ENCODE measurements at regions not wholly inside any gene's neighbourhood (a gene's known extent, or its start where the extent isn't known, plus 50 kb on each side); places are given as distances from the start of the nearest gene placed in this dataset.
"Not testable (repeated sequence)": the region's sequence is repeated elsewhere in the genome, so short reads cannot be mapped to it uniquely, and the experiment has no call there.

DNA sequence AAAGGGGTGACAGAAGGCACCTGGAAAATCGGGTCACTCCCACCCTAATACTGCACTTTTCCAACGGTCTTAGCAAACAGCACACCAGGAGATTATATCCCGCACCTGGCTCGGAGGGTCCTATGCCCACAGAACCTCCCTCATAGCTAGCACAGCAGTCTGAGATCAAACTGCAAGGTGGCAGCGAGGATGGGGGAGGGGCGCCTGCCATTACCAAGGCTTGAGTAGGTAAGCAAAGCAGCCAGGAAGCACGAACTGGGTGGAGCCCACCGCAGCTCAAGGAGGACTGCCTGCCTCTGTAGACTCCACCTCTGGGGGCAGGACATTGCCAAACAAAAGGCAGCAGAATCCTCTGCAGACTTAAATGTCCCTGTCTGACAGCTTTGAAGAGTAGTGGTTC, 101.8 kb downstream of the TBX20 start:
- H3K14ac ChIP-seq (ENCODE audit: insufficient read depth, low read length); H3K27me3 ChIP-seq (ENCODE audit: insufficient read depth, low read length); H3K4me1 ChIP-seq (ENCODE audit: insufficient read depth, low read length); H3K79me2 ChIP-seq (ENCODE audit: insufficient read depth, low read length); H3K4me3 Mint-ChIP-seq; H2BK5ac ChIP-seq (ENCODE audit: insufficient read length, low read length); H3K23ac ChIP-seq (ENCODE audit: insufficient read length, low read depth, low read length); H3K9me3 ChIP-seq (ENCODE audit: control insufficient read depth, low read depth, low read length); H2BK20ac ChIP-seq (ENCODE audit: low read depth, low read length, poor library complexity, severe bottlenecking); H3K18ac ChIP-seq (ENCODE audit: insufficient read length, low read depth, low read length); H3K9ac ChIP-seq (ENCODE audit: extremely low read depth, insufficient read length, low read length); DNase-seq; H3K56ac ChIP-seq (ENCODE audit: insufficient read length, low read depth, low read length); H3K23me2 ChIP-seq (ENCODE audit: insufficient read length, low read depth, low read length, poor library complexity, severe bottlenecking); H2AK5ac ChIP-seq (ENCODE audit: insufficient read length, low read length); H3K4me2 ChIP-seq (ENCODE audit: insufficient read depth, insufficient read length, low read length); H3K79me1 ChIP-seq (ENCODE audit: insufficient read depth, low read depth, low read length, poor library complexity, severe bottlenecking); H2BK15ac ChIP-seq (ENCODE audit: low read depth, low read length); H3K27ac ChIP-seq (ENCODE audit: insufficient read length, low read depth, low read length); H3K27ac Mint-ChIP-seq; H4K91ac ChIP-seq (ENCODE audit: insufficient read length, low read depth, low read length); H2BK12ac ChIP-seq (ENCODE audit: insufficient read length, low read depth, low read length); H3T11ph ChIP-seq (ENCODE audit: low read length); H2BK120ac ChIP-seq (ENCODE audit: low read depth, low read length, poor library complexity, severe bottlenecking); H2AFZ ChIP-seq (ENCODE audit: low read length); H4K20me1 ChIP-seq (ENCODE audit: control insufficient read depth, insufficient read depth, insufficient read length); H4K8ac ChIP-seq (replicated peaks; ENCODE audit: insufficient read length, low read depth, low read length); H3K27me3 Mint-ChIP-seq (ENCODE audit: low read depth); H3K4ac ChIP-seq (ENCODE audit: low read depth, low read length); H3K4me1 Mint-ChIP-seq; H4K5ac ChIP-seq (ENCODE audit: insufficient read length, low read depth, low read length): not testable (repeated sequence)
- H3K9me3 Mint-ChIP-seq = peaks cover 28 to 30% of the 10 kb centered on the region in 2 experiments
- no CpG with 5 or more reads among the region's 8 CpGs for WGBS (ENCODE audit: extremely low coverage, insufficient read length, low lambda C conversion rate)
- peaks cover 9 to 19% (median 9%) of the 10 kb centered on the region in 3 experiments for H3K36me3 Mint-ChIP-seq (ENCODE audit: insufficient read depth in 1 of 3, low read depth in 3 of 3)

GRCh38 chr7:35148030-35148429, 105.9 kb downstream of the TBX20 start:
- H3K4me1 ChIP-seq (ENCODE audit: insufficient read depth, low read length); H3K27me3 Mint-ChIP-seq (ENCODE audit: low read depth); H3K27ac Mint-ChIP-seq; H3K79me2 ChIP-seq (ENCODE audit: insufficient read depth, low read length); H2AK5ac ChIP-seq (ENCODE audit: insufficient read length, low read length); H3K56ac ChIP-seq (ENCODE audit: insufficient read length, low read depth, low read length); H3T11ph ChIP-seq (ENCODE audit: low read length); H3K79me1 ChIP-seq (ENCODE audit: insufficient read depth, low read depth, low read length, poor library complexity, severe bottlenecking); H3K9me3 ChIP-seq (ENCODE audit: control insufficient read depth, low read depth, low read length); H3K27me3 ChIP-seq (ENCODE audit: insufficient read depth, low read length); H3K23me2 ChIP-seq (ENCODE audit: insufficient read length, low read depth, low read length, poor library complexity, severe bottlenecking); H4K91ac ChIP-seq (ENCODE audit: insufficient read length, low read depth, low read length); H3K4me2 ChIP-seq (ENCODE audit: insufficient read depth, insufficient read length, low read length); H2BK12ac ChIP-seq (ENCODE audit: insufficient read length, low read depth, low read length); H2BK15ac ChIP-seq (ENCODE audit: low read depth, low read length); H3K9ac ChIP-seq (ENCODE audit: extremely low read depth, insufficient read length, low read length); H3K23ac ChIP-seq (ENCODE audit: insufficient read length, low read depth, low read length); H3K4me1 Mint-ChIP-seq; H2BK20ac ChIP-seq (ENCODE audit: low read depth, low read length, poor library complexity, severe bottlenecking); H4K20me1 ChIP-seq (ENCODE audit: control insufficient read depth, insufficient read depth, insufficient read length); H3K4ac ChIP-seq (ENCODE audit: low read depth, low read length); H3K4me3 Mint-ChIP-seq; H4K5ac ChIP-seq (ENCODE audit: insufficient read length, low read depth, low read length); H2BK120ac ChIP-seq (ENCODE audit: low read depth, low read length, poor library complexity, severe bottlenecking); H3K27ac ChIP-seq (ENCODE audit: insufficient read length, low read depth, low read length); H3K14ac ChIP-seq (ENCODE audit: insufficient read depth, low read length); H2AFZ ChIP-seq (ENCODE audit: low read length); DNase-seq; H4K8ac ChIP-seq (replicated peaks; ENCODE audit: insufficient read length, low read depth, low read length); H2BK5ac ChIP-seq (ENCODE audit: insufficient read length, low read length); H3K18ac ChIP-seq (ENCODE audit: insufficient read length, low read depth, low read length): not testable (repeated sequence)
- H3K9me3 Mint-ChIP-seq = peaks cover 18 to 25% of the 10 kb centered on the region in 2 experiments
- WGBS (ENCODE audit: extremely low coverage, insufficient read length, low lambda C conversion rate) = no CpG with 5 or more reads among the region's 4 CpGs
- H3K36me3 Mint-ChIP-seq (ENCODE audit: insufficient read depth in 1 of 3, low read depth in 3 of 3) = peaks cover 9 to 17% (median 9%) of the 10 kb centered on the region in 3 experiments
